GM19328 (cell line): ENCODE measurements at regions not wholly inside any gene's neighbourhood (a gene's known extent, or its start where the extent isn't known, plus 50 kb on each side); places are given as distances from the start of the nearest gene placed in this dataset.

Experiments used
- ATAC-seq: cut with Tn5 transposase; IDR thresholded peaks from one replicate; pipeline ENCODE4 v1.9.1; 2021; ENCODE audit warnings: mild to moderate bottlenecking, moderate library complexity; ENCODE audit not compliant: unreplicated experiment

DNA sequence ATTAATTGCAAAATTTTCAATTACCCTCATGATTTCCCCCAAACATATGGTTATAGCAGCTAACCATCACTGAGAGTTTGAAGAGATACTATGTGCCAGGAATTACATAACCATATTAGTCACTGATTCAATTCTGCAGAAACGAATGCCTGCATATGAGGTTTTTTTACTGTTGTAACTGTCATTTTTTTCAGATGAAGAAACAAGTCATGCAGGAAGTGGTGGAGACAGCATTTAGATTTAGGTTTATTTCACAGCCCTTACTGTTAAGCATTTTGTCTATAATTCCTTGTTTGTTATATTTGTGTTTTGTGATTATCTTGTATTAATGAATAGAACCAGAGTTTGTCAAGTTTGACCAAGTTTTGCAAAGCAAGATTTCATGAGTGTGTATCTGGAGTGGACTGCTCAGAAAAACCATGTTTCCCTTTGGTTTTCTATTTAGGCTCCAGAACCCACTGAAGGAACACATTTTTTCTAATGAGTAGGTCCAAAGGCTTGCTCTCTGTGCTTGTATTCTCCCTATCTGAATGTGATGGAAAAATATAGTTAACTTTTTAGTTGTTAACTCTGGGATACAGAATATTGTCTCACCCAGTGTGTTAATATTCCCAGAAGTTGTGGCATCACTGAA, 308.5 kb upstream of the ADAMTS5 start:
- no peak for ATAC-seq

DNA sequence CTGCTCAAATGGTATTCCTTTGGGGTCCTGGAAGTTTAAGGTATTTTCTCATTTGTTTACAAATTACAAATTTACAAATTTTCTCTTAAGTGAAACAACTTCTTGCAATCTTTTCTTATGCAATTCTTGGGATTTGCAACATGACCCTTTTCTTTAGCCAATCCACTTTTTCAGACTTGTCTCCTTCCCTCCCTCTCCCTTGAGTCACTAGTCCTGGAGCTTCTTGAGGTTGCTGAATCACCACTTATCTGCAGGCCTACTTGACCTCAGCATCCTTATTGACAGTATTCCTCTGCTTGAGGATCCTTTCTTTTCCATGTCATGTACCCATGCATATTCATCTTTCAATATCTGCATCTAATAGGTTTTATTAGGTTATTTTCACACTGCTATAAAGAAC, 302.8 kb upstream of the ADAMTS5 start:
- no peak for ATAC-seq

DNA sequence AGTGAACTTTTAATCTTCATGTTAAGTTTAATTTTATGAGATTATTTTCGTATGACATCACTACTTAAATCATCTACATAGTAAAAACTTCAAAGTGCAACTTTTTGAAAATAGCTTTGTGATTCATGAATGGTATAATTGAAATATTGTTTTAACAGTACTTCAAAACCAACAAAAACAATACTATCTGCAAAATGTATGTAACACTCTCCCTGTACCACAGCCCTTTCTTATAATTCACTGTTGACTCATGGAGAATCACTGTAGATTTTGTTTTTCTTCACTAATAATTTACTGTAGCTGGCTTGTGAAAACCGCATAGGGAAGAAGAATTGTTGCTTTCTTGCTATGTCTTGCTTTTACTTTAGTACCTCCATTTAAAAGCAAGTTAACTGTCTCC, 301.4 kb upstream of the ADAMTS5 start:
- ATAC-seq, result no peak

DNA sequence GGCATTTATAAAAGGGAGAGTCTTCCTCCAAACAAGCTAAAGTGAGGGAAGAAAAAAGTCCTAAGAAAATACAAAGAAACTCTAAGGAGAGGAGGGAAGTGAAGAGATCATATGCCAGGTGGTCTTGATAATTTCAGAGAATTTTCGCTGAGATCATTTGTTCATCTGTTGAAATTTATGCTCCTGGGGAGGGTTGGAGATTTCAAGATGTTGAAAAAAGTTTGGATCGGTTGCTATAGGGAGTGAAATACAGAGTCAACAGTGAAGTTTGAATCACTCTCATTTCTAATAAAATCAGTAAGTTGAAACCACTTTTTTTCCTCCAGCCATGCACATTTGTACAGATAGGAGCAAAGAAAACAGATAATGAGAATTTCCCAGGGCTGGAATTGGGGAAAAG, 299.1 kb upstream of the ADAMTS5 start:
- ATAC-seq, result no peak

DNA sequence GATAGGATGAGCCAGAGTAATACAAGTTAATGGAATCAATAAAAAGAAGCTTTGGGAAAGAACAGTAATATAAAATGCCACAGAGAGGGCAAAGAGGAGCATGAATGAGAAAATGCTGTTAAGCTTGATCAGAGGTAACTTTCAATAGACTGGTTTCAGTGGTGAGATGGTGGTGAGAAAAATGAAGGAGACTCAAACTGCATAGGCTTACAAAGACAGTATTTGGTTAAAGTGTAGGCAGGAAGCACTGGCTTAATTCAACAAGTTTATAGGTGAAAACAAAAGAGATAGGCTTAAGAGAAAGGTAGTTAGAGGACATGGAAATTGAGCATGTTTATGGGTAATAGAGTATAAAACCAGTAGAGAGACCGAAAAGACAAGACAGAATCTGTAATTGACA, 298.6 kb upstream of the ADAMTS5 start:
- no peak for ATAC-seq

DNA sequence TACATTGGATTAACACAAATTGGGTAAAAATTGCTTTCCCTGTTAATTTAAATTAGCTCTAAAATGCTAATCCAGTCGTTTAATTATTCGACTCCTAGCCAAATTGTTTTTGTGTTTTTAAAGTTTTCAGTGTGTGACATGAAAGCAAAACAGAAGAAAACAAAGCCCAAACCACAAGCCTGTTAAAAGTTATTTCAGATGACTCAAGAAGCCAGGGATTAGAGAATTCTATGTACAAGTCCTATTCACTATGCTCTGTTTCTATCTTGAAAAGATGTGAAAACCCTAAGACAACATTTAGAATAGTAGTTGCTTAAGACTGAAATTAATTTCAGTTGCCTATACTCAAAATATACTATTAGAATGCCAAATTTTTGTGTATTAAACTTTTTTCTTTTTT, 294.8 kb upstream of the ADAMTS5 start:
- ATAC-seq, result no peak

DNA sequence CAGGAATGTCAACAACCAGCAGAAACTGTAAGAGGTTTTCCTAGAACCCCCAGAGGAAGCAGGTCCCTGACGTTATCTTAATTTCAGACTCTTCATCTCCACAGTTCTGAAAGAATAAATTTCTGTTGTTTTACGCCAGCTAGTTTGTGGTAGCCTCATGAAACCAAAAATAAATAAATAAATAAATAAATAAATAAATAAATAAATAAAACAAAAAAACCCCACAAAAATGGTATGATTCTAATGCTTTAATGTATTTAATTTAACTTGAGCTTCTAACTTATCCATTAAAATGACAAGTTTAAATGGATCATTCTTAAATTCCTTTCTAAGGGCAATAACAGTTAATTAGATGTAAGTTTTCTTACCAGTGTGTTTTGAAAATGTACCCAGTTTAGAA, 293.8 kb upstream of the ADAMTS5 start:
- no peak for ATAC-seq

DNA sequence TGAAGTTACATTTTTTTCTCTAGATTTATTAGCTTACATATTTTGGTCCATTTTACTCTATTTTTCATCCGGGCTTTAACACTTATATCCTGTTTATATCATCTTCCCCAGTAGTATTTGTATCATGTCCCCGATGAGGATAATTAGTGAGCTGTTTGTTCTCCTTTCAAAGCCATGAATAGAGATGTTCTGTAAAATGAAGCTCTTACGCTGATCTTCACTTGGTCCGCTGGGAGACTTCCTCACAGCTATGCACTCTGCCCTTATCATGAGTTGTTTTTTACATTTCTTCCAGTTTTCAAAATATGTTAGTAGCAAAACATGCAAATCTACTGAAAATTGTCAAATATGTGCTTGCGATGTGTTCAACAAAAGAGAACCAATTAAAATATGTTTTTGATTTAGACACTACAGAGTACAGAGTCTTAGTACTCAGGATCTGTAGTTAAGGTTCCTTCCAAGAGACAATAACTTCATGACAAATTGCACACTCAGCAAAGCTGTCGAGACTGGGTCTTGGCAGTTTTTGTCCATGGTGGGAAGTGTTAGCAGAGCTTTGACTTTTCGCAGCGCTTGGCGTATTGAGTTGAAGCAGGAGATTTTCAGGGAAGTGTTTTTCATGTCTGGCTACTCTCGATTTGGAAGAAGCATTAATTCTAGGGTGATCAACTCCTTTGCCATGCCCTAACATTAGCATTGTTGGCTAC, 292.0 kb upstream of the ADAMTS5 start:
- ATAC-seq, result no peak

DNA sequence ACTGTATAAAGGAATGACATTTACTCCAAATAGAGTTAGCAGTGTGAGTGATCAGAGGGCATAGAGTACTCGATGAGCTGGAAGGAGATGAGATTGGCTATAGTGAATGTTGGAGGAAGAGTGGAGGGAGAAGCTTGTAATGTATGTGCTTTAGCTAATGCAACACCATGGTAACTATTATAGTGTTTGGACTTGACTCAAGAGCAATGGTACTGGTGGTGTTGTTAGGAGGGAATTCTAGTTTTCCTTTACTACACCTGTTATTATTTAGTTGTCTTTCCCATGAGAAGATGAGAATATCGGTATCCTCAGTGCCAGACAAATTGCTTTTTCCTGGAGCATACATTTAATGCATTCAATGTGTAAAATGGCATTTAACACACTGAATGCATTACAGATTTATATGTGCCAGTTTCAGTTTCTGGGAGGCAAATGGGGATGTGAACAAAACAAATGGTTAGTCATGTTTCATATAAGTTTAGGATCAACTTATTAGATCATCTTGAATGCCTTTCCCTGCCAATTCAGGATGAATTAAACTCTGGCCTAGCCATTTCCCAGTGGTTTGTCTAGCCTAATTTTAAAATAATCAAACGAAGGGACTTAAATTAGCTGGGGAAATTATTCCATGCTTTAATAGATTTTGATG, 291.1 kb upstream of the ADAMTS5 start:
- ATAC-seq, result no peak

DNA sequence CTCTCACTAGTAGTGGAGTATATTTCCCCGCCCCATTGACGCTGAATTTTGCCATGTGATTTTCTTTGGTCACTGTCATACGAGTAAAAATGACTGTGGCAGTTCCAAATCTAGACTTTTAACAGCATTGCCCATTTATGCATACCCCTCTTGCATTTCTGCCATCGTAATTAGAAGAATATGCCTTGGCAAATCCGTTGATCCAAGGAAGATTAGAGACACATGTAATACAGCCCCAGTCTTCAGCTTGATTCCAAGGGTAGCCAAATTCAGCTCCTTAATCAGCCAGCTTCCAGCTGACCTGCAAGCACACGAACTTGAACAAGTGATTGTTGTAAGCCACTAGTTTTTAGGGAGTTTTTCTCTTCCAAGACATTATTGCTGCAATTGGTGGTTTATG, 290.3 kb upstream of the ADAMTS5 start:
- ATAC-seq, result no peak

DNA sequence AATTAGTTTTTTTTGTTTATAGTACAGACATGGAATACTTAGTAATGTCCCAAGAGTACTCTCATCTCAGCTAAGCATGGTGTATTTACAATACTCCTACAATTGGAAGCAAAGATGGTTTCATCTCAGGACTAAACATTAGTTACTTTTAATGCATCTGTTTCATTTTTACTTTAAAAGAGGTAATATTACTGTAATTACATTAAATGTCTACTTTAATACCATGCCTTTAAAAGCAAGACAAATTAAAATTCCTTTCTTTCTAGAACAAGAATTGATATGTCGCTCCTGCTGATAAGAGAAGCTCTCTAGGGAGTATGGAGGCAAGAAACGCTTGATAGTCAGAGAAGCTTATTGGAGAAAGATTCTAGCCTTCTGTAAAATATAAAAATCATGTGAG, 284.9 kb upstream of the ADAMTS5 start:
- no peak for ATAC-seq

DNA sequence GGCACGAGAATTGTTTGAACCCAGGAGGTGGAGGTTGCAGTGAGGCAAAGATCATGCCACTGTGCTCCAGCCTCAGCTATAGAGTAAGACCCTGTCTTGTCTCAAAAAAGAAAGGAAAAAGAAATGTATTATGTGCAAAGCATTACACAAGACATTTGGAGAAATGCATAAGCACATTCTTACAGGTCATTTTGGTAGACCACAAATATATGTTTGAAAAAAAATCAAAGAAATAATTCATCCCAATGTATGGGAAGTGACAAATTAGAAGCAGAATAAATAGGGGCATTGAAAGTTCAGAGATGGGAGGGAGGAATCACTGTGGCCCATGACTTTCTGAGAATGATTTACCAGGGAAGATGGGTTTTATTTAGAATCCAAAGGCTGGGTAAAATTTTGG, 283.5 kb upstream of the ADAMTS5 start:
- no peak for ATAC-seq

DNA sequence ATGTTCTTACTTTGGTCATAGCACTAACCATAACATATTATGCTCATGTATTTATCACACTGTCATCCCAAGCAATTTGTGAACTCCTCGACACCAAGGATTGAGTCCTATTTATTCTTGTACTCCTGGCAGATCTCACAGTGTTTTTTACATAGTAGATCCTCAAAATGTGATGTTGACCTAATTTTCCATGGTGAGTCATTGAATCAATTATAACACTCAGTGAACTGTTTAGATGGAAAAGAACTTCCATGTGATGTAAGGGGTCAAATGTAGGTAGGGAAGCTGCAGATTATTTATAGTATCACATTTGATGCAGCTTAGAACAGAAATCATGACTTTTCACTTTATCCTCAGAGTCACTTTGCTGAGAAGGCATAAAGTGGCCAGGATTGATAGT, 281.9 kb upstream of the ADAMTS5 start:
- ATAC-seq, result no peak

DNA sequence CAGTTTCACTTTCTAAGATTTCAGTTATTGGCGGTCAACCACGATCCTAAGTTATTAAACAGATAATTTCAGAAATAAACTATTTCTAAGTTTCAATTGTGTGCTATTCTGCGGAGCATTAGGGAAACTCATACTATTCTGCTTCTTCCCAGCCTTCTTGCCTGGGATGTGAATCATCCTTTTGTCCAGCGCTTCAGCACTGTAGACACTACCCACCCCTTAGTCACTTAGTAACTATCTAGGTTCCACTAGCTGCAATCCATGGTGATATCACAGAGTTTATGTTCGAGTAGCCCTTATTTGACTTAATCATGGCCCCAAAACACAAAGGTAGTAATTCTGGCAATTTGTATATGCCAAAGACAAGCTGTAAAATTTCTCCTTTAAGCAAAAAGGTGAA, 279.9 kb upstream of the ADAMTS5 start:
- ATAC-seq, result no peak

DNA sequence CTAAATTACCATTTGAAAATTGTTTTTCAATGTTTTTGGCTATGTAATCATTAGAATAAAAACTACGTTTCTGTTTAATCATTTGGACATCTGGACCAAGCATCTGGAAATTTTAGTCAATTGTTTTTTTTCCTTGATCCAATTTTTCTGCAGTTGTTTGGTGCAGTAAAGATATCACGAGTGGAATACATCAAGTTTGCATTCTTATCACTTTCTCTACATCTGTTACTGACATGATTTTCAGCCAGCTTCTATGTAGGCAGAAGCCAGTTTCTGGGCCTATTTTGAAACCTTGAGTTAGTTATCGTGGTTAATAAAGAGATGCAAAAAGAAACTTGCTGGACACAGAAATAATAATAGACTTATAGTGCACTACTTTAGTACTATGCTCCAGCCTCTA, 277.9 kb upstream of the ADAMTS5 start:
- no peak for ATAC-seq

DNA sequence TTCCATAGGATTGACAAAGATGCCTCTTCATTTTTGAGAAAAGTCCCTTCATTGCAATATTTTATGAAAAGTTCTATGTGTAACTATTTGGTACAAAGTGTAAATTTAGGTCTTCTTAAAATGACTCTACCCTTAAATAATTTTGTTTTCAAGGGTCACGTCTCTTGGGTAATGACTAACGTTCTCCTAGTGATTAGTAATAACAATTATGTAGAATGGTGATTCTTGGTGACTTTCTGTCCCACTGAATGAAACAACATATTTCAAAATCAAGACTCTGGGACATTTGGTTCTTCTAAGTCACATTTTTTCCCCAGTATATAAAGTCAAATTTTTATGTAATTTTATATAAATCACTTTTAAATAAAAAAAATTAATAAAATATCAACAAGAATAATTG, 277.5 kb upstream of the ADAMTS5 start:
- ATAC-seq, result no peak

DNA sequence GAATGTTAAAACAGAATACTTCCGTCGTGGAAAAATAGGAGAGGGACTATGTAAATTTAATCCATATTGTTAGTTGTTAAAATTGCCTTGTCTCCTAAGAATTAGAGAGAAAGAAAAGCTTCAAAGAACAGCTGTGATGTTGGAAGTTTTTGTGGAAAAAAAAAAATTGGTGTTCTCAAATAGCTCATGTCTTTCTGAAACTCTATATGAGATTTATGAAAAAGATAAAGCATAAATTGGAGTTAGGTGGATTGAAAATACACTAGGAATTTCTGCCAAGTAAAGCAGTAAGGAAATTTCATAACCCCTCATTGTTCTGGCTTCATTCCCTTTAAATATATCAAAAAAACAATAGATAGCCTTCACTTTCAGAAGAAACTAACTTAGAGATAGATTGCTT, 274.0 kb upstream of the ADAMTS5 start:
- no peak for ATAC-seq

DNA sequence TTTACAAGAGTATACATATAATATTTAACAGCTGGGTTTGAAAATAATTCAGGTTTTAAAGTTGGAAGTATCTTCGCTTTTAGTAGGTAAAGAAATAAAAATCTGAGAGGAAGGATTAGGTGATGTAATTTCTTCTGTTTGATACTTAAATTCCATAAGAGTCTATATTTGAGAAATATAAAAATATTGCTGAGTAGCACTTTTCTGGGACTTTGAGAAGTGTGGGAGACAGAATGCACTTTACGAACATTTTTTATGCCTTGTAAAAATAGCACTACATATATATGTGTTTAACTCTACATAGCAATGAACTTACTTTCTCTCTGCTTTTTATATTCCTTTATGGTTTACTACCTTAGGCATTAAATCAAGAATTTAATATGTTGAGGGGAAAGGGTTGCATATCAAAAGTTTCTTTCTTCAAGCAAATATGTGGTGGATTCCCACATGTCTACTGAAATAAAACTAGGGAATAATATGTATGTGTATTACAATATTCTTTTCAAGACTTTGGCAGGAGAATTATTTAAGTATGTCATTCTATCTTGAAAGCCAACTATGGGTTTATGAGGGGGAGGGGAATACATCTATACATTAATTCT, 266.7 kb upstream of the ADAMTS5 start:
- ATAC-seq, result no peak

DNA sequence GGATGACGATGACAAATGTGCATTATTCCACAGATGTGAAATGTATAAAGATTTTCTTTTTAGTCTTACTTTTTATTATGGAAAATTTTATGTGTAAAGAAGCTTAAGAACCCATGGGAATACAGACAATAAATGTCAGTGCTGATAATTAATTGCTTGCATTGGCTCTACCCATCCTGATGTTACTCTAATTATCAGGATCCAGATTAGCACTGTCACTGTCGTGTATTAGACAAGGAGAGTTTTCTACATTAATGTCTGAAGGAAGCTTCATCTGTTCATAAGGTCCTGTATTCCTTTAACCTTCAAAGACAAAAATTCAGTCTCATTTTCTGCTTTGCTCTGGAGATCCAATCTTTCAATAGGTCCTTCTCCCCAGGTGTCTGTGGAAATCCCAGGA, 259.1 kb upstream of the ADAMTS5 start:
- ATAC-seq, result no peak

DNA sequence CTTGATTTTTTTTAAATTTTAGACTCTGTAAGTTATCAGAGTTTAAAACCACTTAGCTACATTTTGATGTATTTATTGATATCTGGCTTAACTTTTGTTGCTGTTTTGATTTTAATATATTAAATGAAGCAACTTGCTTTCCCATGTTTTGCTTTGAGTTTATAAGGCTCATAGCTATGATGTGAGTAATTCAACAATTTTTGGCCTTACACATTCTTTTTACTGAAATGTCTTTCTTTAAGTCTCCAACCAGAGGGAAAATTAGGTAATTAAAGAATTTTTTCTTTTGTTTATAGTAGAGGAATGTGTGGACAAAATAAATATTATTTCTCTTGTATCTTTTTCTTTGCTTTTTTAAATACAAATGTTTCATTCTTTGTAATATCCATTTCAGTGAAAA, 258.3 kb upstream of the ADAMTS5 start:
- no peak for ATAC-seq

DNA sequence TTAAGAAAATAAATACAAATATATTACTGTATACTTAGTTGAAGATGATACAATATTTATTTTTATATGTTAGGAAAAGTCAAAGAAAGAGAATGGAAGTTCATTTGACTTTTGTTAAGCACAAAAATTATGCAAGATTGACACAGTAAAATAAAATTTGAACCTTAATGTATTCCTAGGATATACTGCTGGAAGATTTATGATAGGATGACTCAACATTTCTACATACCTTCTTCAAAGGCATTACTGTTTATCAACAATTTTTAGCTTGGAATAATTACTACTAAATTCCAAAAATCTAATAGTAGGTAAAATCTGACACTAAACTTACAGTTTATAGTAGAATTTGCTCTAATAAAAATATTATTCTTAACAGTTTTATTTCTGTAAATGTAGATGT, 257.3 kb upstream of the ADAMTS5 start:
- no peak for ATAC-seq

DNA sequence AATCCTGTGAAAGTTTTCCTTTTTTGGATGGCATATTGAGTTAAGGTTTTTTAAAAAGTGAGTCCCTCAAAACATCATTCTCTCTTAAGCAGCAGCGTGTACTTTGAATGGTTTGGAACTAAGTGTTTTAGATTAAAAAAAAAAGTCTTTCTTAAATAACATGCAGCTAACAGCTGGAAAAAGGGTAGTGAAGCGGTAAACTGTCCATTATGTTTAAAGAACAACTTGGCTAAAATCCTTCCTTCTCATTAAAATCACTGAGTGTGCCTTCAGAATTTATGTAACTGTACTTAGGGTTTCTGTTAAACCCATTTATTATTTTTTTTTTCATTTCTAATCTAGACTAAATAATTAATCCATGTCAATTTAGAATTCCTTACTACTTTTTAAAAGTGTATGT, 254.2 kb upstream of the ADAMTS5 start:
- ATAC-seq, result no peak
